ENCODE measurements at regions not wholly inside any gene's neighbourhood (a gene's known extent, or its start where the extent isn't known, plus 50 kb on each side); places are given as distances from the start of the nearest gene placed in this dataset.

DNA sequence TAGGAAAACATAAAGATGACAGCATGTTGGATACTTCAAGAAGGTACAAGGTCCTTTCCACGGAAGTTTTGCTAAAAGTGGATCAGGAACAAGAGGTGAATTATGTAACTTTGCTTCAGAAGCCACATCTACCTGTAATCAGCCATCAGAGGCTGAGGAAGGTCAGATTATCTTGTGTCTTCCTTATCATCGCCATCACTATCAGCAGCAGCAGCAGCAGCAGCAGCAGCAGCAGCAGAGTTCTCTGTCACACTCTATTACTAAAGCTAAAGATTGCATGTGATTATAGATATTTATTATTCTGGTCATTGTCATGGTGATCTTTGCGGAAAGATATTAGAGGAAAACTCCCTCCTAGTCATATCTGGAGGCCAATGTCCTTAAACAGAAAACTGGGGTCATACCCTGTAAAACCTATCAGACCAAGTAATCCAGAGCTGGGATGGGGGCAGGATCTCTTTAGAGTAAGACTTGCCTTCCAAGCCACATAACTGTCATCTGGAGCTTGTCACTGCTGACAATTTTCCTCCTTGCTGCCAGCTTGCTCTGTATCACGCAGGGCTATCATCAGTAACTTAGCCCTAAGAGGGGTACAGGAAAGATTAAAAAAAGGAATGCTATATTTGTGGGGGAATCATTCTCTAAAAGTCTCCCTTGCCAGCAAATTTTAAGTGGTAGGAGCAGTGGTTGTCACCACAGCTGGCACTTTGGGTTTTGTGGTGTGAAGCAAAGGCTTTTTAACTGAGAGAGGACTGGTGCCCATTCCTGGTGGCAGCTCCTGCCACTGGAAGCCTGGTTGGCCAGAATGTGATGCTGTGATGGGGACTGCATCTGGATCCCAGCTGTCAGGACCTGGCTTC lies 130.9 kb upstream of the RASGRP1 start:
- DNase-seq (ENCODE audit: low read depth in 2 of 2) = no peak

DNA sequence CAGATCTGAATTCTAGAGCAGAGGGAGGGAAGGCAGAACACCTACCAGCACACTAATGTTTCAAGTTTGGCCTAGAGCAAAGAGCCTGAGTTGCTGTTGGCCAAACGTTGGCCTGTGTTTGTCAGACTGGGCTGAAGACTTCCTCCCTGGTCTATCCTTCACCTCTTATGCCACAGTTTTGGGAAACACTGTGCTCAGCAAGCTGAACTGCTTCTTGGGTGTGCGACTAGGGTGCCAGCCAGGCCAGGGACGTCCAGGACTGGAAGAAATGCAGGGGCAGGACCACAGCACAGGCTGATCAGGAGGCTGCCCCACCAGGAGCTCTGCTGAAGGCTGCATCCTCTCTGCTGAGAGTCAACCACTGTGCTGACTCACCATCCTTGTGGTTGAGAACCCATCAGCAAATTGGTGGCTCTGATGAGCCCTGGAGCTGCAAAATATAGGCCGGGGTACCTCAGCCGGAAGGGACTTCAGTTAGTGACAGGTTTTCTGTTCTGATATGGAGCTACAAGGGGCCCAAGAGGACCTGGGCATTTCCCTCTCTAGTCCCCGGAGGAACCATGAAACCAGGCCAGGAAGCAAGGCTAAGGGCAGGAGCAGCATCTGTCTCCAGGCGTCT lies 131.6 kb upstream of the RASGRP1 start:
- DNase-seq (ENCODE audit: low read depth in 2 of 2) = no peak

- DNase-seq (ENCODE audit: low read depth in 2 of 2) = no peak
These were observed 132.3 kb upstream of the RASGRP1 start for GRCh38 chr15:38696790-38697495.

DNA sequence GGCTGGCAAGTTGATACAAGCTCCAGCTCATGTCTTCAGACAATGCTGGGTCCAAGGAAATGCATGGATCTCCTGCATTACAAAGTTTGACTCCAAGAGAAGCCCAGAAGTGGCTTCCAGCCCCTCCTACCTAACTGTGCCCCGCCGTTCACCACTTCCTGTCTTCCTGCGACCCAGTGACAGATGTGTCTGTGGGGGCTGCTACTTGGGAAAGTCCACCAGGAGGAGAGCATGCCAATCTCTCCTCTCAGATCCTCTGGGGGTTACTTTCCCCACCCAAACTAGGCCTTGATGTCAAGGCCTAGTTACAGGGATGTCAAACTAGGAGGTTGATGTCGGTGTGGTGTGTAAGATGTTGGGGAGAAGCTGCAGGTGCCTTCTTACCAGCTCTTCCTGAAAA lies 133.6 kb upstream of the RASGRP1 start:
- no peak for DNase-seq (ENCODE audit: low read depth in 2 of 2)

DNA sequence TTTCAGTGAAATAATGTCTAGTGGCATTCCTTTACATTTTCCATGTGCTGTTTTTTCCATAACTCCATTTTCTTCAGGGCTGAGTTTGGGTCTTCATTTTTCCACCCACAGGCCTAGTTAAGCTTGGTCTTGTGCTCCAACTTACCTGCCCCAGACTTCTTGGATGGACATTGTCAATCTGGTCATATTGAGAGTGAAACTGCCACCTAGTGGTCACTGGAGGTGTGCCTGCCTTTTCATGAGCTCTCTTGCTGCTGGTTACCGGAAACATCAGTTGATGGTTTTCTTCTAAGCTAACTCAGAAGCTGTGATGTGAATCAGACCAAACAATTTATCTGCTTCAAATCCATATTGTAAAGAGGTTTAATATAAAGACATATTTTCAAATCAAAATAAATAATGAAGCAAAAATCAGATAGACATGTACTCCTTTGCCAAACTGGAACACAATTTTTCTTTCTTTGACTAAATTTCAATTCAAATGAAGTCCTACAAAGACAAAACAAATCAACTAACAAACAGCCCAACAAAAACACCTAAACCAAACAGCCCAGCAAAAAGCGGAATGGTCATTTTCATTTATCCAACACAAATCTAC lies 135.1 kb upstream of the RASGRP1 start:
- peak; percentile 76 to 80 for DNase-seq (ENCODE audit: low read depth in 2 of 2)

GRCh38 chr15:38701149-38701548 lies 136.5 kb upstream of the RASGRP1 start:
- no peak for DNase-seq (ENCODE audit: low read depth in 2 of 2)

- no peak for DNase-seq (ENCODE audit: low read depth in 2 of 2)
These were observed 137.7 kb upstream of the RASGRP1 start for GRCh38 chr15:38702178-38702912.

GRCh38 chr15:38705436-38706219 lies 141.0 kb upstream of the RASGRP1 start:
- DNase-seq (ENCODE audit: low read depth in 2 of 2) = peak in 1 of 2 donors; percentile 24

DNA sequence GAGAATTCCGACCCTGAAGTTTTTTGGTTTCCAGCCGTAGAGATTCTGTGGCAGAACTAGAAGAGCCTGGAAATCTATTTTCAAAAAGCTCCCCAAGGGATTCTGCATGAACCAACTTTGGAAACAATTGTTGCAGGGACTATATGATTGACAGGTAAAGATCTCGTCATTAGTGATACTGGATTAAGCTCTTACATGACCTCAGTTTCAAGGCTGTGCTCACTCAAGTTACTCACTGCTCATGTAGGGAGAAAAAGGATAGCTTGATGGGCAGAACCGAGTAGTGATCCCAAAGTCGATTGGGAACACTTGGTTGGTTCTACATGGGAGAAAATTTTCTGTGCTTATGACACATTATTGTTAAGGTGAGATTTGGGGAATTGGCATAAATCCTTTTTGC lies 142.3 kb upstream of the RASGRP1 start:
- DNase-seq (ENCODE audit: low read depth in 2 of 2) = no peak

GRCh38 chr15:38707802-38708671 lies 143.4 kb upstream of the RASGRP1 start:
- DNase-seq (ENCODE audit: low read depth in 2 of 2) = peak; percentile 82 to 89

DNA sequence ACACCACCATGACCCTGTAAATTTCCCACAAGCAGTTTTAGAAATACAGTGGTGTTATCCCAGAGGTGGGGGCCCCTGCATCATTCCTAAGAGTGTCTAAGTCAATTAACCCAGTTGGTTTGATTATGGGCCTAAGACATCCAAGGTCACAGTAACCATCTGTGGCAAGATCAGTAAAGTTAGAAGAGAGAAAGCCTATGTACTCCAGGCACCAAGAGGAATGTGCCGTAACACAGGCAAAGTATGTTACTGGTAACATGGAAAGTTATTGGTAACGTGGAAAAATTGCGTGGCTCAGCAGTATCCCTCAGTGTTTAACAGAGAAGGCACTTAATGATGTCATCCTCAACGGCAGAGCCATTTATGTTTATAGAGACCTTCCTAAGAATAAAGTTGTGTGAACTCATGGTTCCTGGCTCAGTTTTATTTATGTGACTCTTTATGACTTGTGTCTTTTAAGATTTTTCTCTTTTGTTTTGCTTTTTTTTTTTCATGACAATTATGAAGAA lies 144.1 kb upstream of the RASGRP1 start:
- peak; percentile 5 to 37 for DNase-seq (ENCODE audit: low read depth in 2 of 2)

- DNase-seq (ENCODE audit: low read depth in 2 of 2) = no peak
These were observed 144.6 kb upstream of the RASGRP1 start for GRCh38 chr15:38709196-38709595.

DNA sequence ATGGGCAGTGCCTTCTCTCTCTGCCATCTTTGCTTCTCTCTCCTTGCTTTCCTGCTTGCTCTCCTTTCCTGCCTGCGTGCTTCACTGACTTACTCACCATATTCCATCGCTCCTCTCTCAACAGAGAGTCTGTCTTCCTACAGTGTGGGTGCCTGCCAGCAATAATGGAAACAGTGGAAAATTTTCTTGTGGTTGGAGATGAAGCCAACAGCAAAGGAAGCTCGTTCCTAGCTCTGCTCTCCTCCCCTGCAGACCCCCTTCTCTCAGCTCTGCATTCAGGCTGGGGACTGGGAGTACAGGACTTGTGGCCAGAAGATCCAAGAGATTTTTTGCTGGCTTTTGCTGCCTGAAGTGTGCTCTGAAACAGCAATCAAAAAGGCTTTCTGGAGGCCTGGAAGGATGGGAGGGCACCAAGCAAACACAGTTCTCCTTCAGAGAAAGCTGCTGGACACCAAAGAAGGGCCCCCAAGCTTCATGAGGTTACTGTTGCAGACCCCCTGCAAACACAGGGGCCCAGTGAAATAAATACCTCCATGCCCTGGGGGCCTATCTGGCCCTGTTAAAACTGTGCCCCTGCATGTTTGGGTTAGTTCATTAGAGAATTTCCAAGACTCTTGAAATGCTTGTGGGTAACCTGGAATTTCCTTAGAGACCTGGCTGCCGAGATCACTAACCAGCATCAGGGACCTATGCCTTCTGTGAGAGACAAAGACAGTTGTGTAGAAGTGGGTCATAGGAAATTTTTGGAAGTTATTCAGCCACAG lies 149.9 kb upstream of the RASGRP1 start:
- peak; percentile 13 to 91 for DNase-seq (ENCODE audit: low read depth in 2 of 2)

GRCh38 chr15:38720893-38721567 lies 156.4 kb upstream of the RASGRP1 start:
- DNase-seq (ENCODE audit: low read depth in 2 of 2) = no peak

DNA sequence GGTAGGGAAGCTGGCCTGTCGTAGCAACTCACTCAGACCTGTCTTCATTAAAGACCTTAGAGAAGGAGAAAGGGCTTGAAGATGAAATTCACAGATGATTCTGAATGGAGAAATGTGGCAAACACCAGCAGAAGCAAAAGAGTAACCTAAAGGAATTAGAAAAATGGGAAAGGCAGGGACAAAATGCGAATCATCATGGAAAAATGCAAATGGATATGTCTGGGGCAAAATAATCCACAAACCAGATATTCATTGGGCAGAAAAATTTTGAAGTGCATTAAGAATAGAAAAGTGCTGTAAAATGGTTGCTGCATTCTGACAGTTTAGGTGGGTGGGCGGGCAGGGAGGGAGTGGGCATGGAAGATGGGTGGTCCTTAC lies 156.9 kb upstream of the RASGRP1 start:
- no peak for DNase-seq (ENCODE audit: low read depth in 2 of 2)

DNA sequence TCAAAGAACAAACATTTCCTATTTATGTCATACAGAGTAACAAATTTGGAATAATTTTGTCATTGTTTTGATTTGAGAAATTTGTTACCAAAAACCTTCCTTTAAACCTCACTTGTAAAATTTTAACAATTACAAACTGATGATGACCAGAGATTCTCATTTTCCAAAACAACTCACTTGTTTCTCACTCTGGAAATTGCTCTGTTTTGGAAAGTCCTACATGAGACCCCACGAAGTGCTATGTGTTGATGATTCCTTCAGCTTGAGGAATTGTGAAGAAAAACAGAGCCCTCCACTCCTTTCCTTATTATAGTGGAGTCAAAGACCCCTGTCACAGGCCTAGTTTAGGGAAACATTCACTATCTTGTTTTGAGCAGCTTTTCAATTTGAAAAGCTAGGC lies 157.6 kb upstream of the RASGRP1 start:
- DNase-seq (ENCODE audit: low read depth in 2 of 2) = no peak

DNA sequence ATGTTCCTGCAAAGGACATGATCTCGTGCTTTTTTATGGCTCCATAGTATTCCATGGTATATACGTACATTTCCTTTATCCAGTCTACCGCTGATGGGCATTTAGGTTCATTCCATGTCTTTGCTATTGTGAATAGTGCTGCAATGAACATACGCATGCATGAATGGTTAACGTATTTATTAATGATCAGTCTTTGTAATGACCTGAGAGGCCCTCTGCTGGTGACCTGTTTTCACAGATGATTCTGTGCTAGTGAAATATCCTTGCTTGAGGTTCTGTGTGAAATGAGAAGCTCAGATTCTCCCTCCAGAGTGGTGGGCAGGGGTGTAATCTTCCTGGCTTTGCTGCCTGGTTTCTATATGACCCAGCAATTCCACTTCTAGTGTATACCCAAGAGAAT lies 160.2 kb upstream of the RASGRP1 start:
- DNase-seq (ENCODE audit: low read depth in 2 of 2) = no peak

DNA sequence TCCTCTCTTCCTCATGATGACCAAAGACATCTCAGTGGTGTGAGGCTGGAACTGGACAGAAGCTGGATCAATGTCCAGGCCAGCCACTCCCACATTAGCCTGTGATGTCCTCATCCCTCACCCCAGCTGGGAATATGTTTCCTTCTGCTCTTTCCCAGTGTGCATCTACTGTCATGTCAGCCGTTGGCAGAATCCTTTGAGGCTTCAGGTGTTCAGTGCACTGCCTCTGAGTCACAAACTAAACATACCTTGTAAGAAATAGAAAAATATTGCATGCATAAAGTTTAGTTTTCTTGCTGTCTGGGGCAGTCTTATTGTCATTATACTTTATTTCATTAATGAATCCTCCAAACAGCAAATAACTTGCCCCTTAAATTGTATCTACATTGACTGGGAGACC lies 161.6 kb upstream of the RASGRP1 start:
- DNase-seq (ENCODE audit: low read depth in 2 of 2) = no peak
